GM21360 (cell line): ENCODE measurements at regions not wholly inside any gene's neighbourhood (a gene's known extent, or its start where the extent isn't known, plus 50 kb on each side); places are given as distances from the start of the nearest gene placed in this dataset.

Experiments used
- ATAC-seq: cut with Tn5 transposase; IDR thresholded peaks from one replicate; pipeline ENCODE4 v1.9.1; 2021; ENCODE audit warnings: mild to moderate bottlenecking, moderate library complexity; ENCODE audit not compliant: unreplicated experiment

GRCh38 chr20:52820641-52821292 lies 151.4 kb upstream of the TSHZ2 start:
- no peak for ATAC-seq

GRCh38 chr20:52818491-52818890 lies 153.7 kb upstream of the TSHZ2 start:
- ATAC-seq: no peak

- ATAC-seq: no peak
These were observed 154.2 kb upstream of the TSHZ2 start for GRCh38 chr20:52817981-52818380.

- ATAC-seq: no peak
These were observed 154.6 kb upstream of the TSHZ2 start for GRCh38 chr20:52817511-52817910.

- ATAC-seq: no peak
These were observed 157.8 kb upstream of the TSHZ2 start for GRCh38 chr20:52814371-52814770.

- ATAC-seq: no peak
These were observed 159.8 kb upstream of the TSHZ2 start for GRCh38 chr20:52812231-52812847.

GRCh38 chr20:52809003-52809402 lies 163.2 kb upstream of the TSHZ2 start:
- ATAC-seq: no peak

GRCh38 chr20:52806918-52807317 lies 165.2 kb upstream of the TSHZ2 start:
- no peak for ATAC-seq

- ATAC-seq: no peak
These were observed 166.3 kb upstream of the TSHZ2 start for GRCh38 chr20:52805843-52806242.

GRCh38 chr20:52805296-52805571 lies 166.9 kb upstream of the TSHZ2 start:
- no peak for ATAC-seq

- ATAC-seq: no peak
These were observed 167.5 kb upstream of the TSHZ2 start for GRCh38 chr20:52804497-52805295.

GRCh38 chr20:52801628-52802006 lies 170.5 kb upstream of the TSHZ2 start:
- no peak for ATAC-seq

GRCh38 chr20:52800734-52801627 lies 171.2 kb upstream of the TSHZ2 start:
- ATAC-seq: no peak

GRCh38 chr20:52799130-52799529 lies 173.0 kb upstream of the TSHZ2 start:
- ATAC-seq: no peak

- ATAC-seq: no peak
These were observed 174.0 kb upstream of the TSHZ2 start for GRCh38 chr20:52798124-52798523.

GRCh38 chr20:52794853-52795252 lies 177.3 kb upstream of the TSHZ2 start:
- no peak for ATAC-seq

GRCh38 chr20:52793339-52793963 lies 178.7 kb upstream of the TSHZ2 start:
- no peak for ATAC-seq

GRCh38 chr20:52791091-52791490 lies 181.1 kb upstream of the TSHZ2 start:
- ATAC-seq: no peak

- ATAC-seq: no peak
These were observed 182.4 kb upstream of the TSHZ2 start for GRCh38 chr20:52789716-52790115.

- no peak for ATAC-seq
These were observed 184.2 kb upstream of the TSHZ2 start for GRCh38 chr20:52787962-52788361.

- no peak for ATAC-seq
These were observed 184.9 kb upstream of the TSHZ2 start for GRCh38 chr20:52787216-52787615.
